Endothelial cell (in vitro differentiated cells): ENCODE measurements at regions not wholly inside any gene's neighbourhood (a gene's known extent, or its start where the extent isn't known, plus 50 kb on each side); places are given as distances from the start of the nearest gene placed in this dataset.

ENCODE experiments used
- DNase-seq: peaks from one replicate; pipeline ENCODE4 v3.0.0; 2021; ENCODE audit warnings: low spot score
- H3K27ac Mint-ChIP-seq: one replicate; pipeline ENCODE4 v1.8.0; 2021; ENCODE audit warnings: mixed read lengths, inconsistent platforms; ENCODE audit not compliant: unreplicated experiment
- H3K27me3 Mint-ChIP-seq: one replicate; pipeline ENCODE4 v1.8.0; 2021; ENCODE audit warnings: mild to moderate bottlenecking, moderate library complexity, mixed read lengths, inconsistent platforms; ENCODE audit not compliant: unreplicated experiment
- H3K36me3 Mint-ChIP-seq: one replicate; pipeline ENCODE4 v1.8.0; 2021; ENCODE audit warnings: mild to moderate bottlenecking, low read depth, mixed read lengths, inconsistent platforms; ENCODE audit not compliant: unreplicated experiment
- H3K4me1 Mint-ChIP-seq: one replicate; pipeline ENCODE4 v1.8.0; 2021; ENCODE audit warnings: mild to moderate bottlenecking, mixed read lengths, inconsistent platforms; ENCODE audit not compliant: unreplicated experiment
- H3K4me3 Mint-ChIP-seq: one replicate; pipeline ENCODE4 v1.8.0; 2021; ENCODE audit warnings: mild to moderate bottlenecking, mixed read lengths, inconsistent platforms; ENCODE audit not compliant: unreplicated experiment
- H3K9me3 Mint-ChIP-seq: one replicate; pipeline ENCODE4 v1.8.0; 2021; ENCODE audit warnings: mixed read lengths, inconsistent platforms; ENCODE audit not compliant: unreplicated experiment
- CTCF ChIP-seq: fragments of 200-600 bp; sonication (generic); IDR thresholded peaks from one replicate; pipeline ENCODE4 v1.5.0; 2021; ENCODE audit warnings: antibody characterized with exemption; ENCODE audit not compliant: unreplicated experiment

- no peak for DNase-seq
- no peak overlapping the region for H3K4me3 Mint-ChIP-seq
- TF ChIP-seq CTCF, result no peak
- H3K27me3 Mint-ChIP-seq, result peaks cover 4% of the 10 kb centered on the region
- H3K9me3 Mint-ChIP-seq, result no peaks in the 10 kb centered on the region
- H3K4me1 Mint-ChIP-seq, result no peaks in the 10 kb centered on the region
- no peak overlapping the region for H3K27ac Mint-ChIP-seq
- no peaks in the 10 kb centered on the region for H3K36me3 Mint-ChIP-seq
Measured at GRCh38 chr5:124030043-124030491, 518.1 kb downstream of the CSNK1G3 start.

GRCh38 chr5:124027441-124027840 is 515.5 kb downstream of the CSNK1G3 start:
- Mint-ChIP-seq H3K4me1 (peaks cover 4% of the 10 kb centered on the region), H3K27ac (no peak overlapping the region), H3K36me3 (no peaks in the 10 kb centered on the region), H3K9me3 (no peaks in the 10 kb centered on the region), H3K27me3 (peaks cover 4% of the 10 kb centered on the region), H3K4me3 (no peak overlapping the region)
- DNase-seq, result no peak
- TF ChIP-seq CTCF, result no peak

- H3K27me3 Mint-ChIP-seq, result peaks cover 4% of the 10 kb centered on the region
- H3K27ac Mint-ChIP-seq, result no peak overlapping the region
Measured at GRCh38 chr5:124025306-124025845, 513.4 kb downstream of the CSNK1G3 start.

GRCh38 chr5:124022966-124023365 is 511.0 kb downstream of the CSNK1G3 start:
- TF ChIP-seq CTCF, result no peak
- H3K4me1 Mint-ChIP-seq, result peaks cover 4% of the 10 kb centered on the region
- no peak overlapping the region for H3K4me3 Mint-ChIP-seq

More at GRCh38 chr5:124025306-124025845, 513.4 kb downstream of the CSNK1G3 start:
- peaks cover 4% of the 10 kb centered on the region for H3K9me3 Mint-ChIP-seq
- H3K36me3 Mint-ChIP-seq, result no peaks in the 10 kb centered on the region
- no peak overlapping the region for H3K4me3 Mint-ChIP-seq
- H3K4me1 Mint-ChIP-seq, result peaks cover 4% of the 10 kb centered on the region
- DNase-seq, result no peak
- no peak for TF ChIP-seq CTCF

GRCh38 chr5:124021776-124022175 is 509.8 kb downstream of the CSNK1G3 start:
- TF ChIP-seq CTCF, result no peak
- no peak for DNase-seq
- no peak overlapping the region for H3K27ac Mint-ChIP-seq
- no peaks in the 10 kb centered on the region for H3K36me3 Mint-ChIP-seq
- H3K4me3 Mint-ChIP-seq, result no peak overlapping the region
- no peaks in the 10 kb centered on the region for H3K27me3 Mint-ChIP-seq
- H3K9me3 Mint-ChIP-seq, result peaks cover 10% of the 10 kb centered on the region
- peaks cover 4% of the 10 kb centered on the region for H3K4me1 Mint-ChIP-seq

More at GRCh38 chr5:124022966-124023365, 511.0 kb downstream of the CSNK1G3 start:
- no peak for DNase-seq
- Mint-ChIP-seq H3K27ac (no peak overlapping the region), H3K36me3 (no peaks in the 10 kb centered on the region), H3K27me3 (no peaks in the 10 kb centered on the region), H3K9me3 (peaks cover 10% of the 10 kb centered on the region)
